ENCODE measurements at regions not wholly inside any gene's neighbourhood (a gene's known extent, or its start where the extent isn't known, plus 50 kb on each side); places are given as distances from the start of the nearest gene placed in this dataset.

GRCh38 chr16:35141303-35141702 lies 1681.9 kb downstream of the TP53TG3F start:
- WGBS, 3 donors = 77 to 79% (median 78%) methylated on average over 18 of the region's 18 CpGs
- Histone ChIP-seq H3K27me3 (ENCODE audit: insufficient read depth in 3 of 3, low read length in 2 of 3) (no peaks in the 10 kb centered on the region), H3K4me3 (no peak overlapping the region), H3K27ac (no peak overlapping the region), H3K36me3 (ENCODE audit: insufficient read depth in 1 of 2, low read depth in 1 of 2) (no peaks in the 10 kb centered on the region), H3K4me1 (no peaks in the 10 kb centered on the region), H3K9me3 (no peaks in the 10 kb centered on the region)
- DNase-seq (no peak), ATAC-seq (no peak)
- intact Hi-C loops (cut with DNase I) = no loop called here
- no peak for TF ChIP-seq CTCF (IDR thresholded peaks at IDR 0.05)

GRCh38 chr16:35142147-35142808 lies 1682.9 kb downstream of the TP53TG3F start:
- H3K36me3 ChIP-seq (ENCODE audit: insufficient read depth in 1 of 2, low read depth in 1 of 2) = no peaks in the 10 kb centered on the region
- H3K27me3 ChIP-seq (ENCODE audit: insufficient read depth in 3 of 3, low read length in 2 of 3) = no peaks in the 10 kb centered on the region
- H3K27ac ChIP-seq = no peak overlapping the region
- DNase-seq (no peak), ATAC-seq (no peak)
- TF ChIP-seq CTCF (IDR thresholded peaks at IDR 0.05) = no peak
- no peak overlapping the region for H3K4me3 ChIP-seq
- H3K9me3 ChIP-seq = no peaks in the 10 kb centered on the region
- intact Hi-C loops (cut with DNase I) = no loop called here
- 57 to 60% (median 58%) methylated on average over 6 of the region's 6 CpGs for WGBS, 3 donors
- H3K4me1 ChIP-seq = no peaks in the 10 kb centered on the region

GRCh38 chr16:35142809-35143192 lies 1683.4 kb downstream of the TP53TG3F start:
- intact Hi-C loops (cut with DNase I) = no loop called here
- Histone ChIP-seq H3K4me3 (no peak overlapping the region), H3K27ac (no peak overlapping the region), H3K36me3 (ENCODE audit: insufficient read depth in 1 of 2, low read depth in 1 of 2) (no peaks in the 10 kb centered on the region), H3K4me1 (no peaks in the 10 kb centered on the region), H3K9me3 (no peaks in the 10 kb centered on the region), H3K27me3 (ENCODE audit: insufficient read depth in 3 of 3, low read length in 2 of 3) (no peaks in the 10 kb centered on the region)
- no peak for TF ChIP-seq CTCF (IDR thresholded peaks at IDR 0.05)
- DNase-seq (no peak), ATAC-seq (no peak)
- WGBS, 3 donors = 90 to 96% (median 94%) methylated on average over 11 to 12 of the region's 12 CpGs

- ATAC-seq = no peak
- WGBS, 3 donors = 75 to 81% (median 78%) methylated on average over 22 of the region's 22 CpGs
- no peak for DNase-seq
- no peaks in the 10 kb centered on the region for H3K27me3 ChIP-seq (ENCODE audit: insufficient read depth in 3 of 3, low read length in 2 of 3)
- no peak overlapping the region for H3K4me3 ChIP-seq
- no peaks in the 10 kb centered on the region for H3K36me3 ChIP-seq (ENCODE audit: insufficient read depth in 1 of 2, low read depth in 1 of 2)
- no peak overlapping the region for H3K27ac ChIP-seq
- H3K9me3 ChIP-seq = no peaks in the 10 kb centered on the region
- no peaks in the 10 kb centered on the region for H3K4me1 ChIP-seq
- intact Hi-C loops (cut with DNase I) = no loop called here
- TF ChIP-seq CTCF (IDR thresholded peaks at IDR 0.05) = no peak
Observed at GRCh38 chr16:35144212-35144932, 1685.0 kb downstream of the TP53TG3F start.
